ENCODE measurements at regions not wholly inside any gene's neighbourhood (a gene's known extent, or its start where the extent isn't known, plus 50 kb on each side); places are given as distances from the start of the nearest gene placed in this dataset.
A peak's percentile ranks its signal among the peaks of the same experiment; 100 is the strongest.
"Not testable (repeated sequence)": the region's sequence is repeated elsewhere in the genome, so short reads cannot be mapped to it uniquely, and the experiment has no call there.

DNA sequence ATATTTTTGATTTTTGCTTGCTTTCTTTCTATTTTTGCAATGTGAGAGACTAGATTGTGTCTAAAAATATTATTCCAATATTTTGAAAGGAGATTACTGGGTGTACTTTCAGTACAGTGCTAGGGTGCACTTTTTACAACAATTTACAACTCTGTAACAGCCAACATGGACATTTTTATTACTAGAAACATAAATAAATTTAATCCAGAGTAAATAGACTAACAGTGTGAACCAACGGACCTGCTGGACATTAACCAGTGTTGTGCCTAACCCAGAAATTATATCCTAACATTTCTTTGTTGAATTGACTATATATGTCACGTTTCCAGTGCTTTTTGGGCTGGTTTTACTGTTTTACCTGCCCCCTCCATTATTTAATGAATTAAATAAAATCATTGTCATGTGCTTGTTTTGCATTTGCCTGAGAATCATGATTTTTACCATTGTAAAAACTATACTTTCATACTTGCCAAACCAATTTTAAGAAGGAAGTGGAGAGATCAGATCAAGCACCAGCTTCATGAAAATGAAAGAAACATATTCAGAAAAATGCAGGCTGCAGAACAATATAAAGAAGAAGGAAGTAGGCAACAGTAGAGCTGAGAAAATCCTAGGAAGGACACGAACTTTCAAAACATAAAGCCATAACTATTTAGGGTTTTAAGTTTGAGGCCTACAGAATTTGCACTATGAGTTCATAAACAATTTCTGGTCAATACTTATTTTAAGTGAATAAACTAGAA is 400.8 kb upstream of the PIK3R1 start:
- Histone ChIP-seq H3K4me1 (ENCODE audit: insufficient read depth, low read length) (peaks cover 31% of the 10 kb centered on the region), H3K27me3 (ENCODE audit: control insufficient read depth in 1 of 2, insufficient read depth in 2 of 2, low read length in 2 of 2) (no peaks in the 10 kb centered on the region), H3K27ac (ENCODE audit: low read depth, low read length) (no peak overlapping the region), H3K4me3 (ENCODE audit: low read depth in 1 of 2, low read length in 2 of 2) (no peak overlapping the region), H3K9me3 (ENCODE audit: low read length) (no peaks in the 10 kb centered on the region), H3K9ac (ENCODE audit: low read length) (no peak overlapping the region), H3K36me3 (ENCODE audit: insufficient read depth, low read length) (no peaks in the 10 kb centered on the region)

DNA sequence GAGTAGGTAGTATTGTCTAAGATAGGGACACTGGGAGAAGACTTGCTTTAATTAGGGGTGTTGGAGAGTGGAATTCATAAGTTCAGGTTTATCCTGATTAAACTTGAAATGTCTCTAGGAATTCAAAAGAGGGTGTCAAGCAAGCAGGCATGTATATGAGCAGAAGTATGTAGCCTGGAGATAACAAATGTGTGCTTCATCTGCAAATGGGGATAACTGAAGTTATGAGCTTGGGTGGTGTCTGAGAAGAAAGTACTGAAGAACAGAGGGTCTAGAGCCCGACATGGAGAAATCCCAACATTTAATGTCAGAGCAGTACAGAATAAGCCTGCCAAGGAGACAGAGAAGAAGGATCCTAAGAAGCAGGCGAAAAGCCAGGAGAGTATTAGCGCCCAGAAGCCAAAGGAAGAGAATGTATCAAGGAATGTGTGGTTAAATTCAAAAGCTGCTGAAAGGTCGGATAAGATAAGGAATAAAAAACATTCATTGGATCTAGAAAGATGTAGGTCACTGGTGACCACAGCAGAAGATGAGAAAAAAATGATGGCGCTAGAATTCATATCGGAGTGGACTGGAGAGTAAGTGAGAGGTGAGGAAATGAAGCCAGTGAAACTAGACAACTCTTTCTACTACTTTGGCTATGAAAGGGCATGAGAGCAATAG is 401.5 kb upstream of the PIK3R1 start:
- Histone ChIP-seq H3K36me3 (ENCODE audit: insufficient read depth, low read length) (no peaks in the 10 kb centered on the region), H3K4me3 (ENCODE audit: low read depth in 1 of 2, low read length in 2 of 2) (peak overlapping the region in 1 of 2 donors; percentile 19), H3K27me3 (ENCODE audit: control insufficient read depth in 1 of 2, insufficient read depth in 2 of 2, low read length in 2 of 2) (no peaks in the 10 kb centered on the region), H3K9me3 (ENCODE audit: low read length) (no peaks in the 10 kb centered on the region), H3K9ac (ENCODE audit: low read length) (no peak overlapping the region), H3K4me1 (ENCODE audit: insufficient read depth, low read length) (peaks cover 31% of the 10 kb centered on the region), H3K27ac (ENCODE audit: low read depth, low read length) (no peak overlapping the region)

DNA sequence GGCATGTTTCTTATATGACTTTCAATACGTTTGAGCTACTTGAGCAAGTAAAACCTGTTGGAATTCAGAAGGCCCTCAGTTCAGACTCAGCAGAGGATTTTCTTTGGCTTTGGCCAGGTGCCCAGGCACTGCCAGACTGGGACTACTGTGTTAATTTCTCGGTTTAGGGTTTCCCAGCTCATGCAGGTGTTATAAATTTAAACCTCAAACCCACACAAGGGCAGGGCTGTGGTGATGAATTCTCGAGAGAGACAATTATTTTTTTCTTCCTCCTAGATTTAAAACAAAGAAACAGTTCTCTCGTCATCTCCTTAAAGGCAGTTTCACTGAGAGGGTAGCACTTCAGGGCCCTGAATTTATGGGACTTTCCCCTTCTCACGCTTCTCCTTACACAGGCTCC is 406.0 kb upstream of the PIK3R1 start:
- Histone ChIP-seq H3K4me1 (ENCODE audit: insufficient read depth, low read length) (peaks cover 10% of the 10 kb centered on the region), H3K27ac (ENCODE audit: low read depth, low read length) (no peak overlapping the region)

DNA sequence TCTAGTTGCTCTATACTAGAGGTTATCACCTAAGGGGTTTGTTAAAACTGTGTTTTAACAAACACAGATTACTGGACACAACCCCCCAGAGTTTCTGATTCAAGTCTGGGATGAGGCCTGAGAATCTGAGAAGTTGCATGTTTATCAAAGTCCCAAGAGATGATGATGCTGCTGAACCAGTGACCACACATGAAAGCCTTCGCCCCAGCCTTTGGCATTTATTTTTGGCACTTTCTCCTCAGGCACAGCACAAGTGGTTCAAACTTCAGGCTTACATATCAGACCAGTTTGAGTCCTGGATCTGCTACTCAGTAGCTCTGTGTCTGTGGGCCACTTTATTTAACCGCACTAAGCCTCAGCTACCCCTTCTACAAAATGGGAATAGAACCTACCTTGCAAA is 407.2 kb upstream of the PIK3R1 start:
- no peak overlapping the region for H3K4me3 ChIP-seq (ENCODE audit: low read depth in 1 of 2, low read length in 2 of 2)
- no peak overlapping the region for H3K9ac ChIP-seq (ENCODE audit: low read length)
- H3K9me3 ChIP-seq (ENCODE audit: low read length), result no peaks in the 10 kb centered on the region
- H3K27ac ChIP-seq (ENCODE audit: low read depth, low read length), result no peak overlapping the region
- no peaks in the 10 kb centered on the region for H3K4me1 ChIP-seq (ENCODE audit: insufficient read depth, low read length)
- no peaks in the 10 kb centered on the region for H3K27me3 ChIP-seq (ENCODE audit: control insufficient read depth in 1 of 2, insufficient read depth in 2 of 2, low read length in 2 of 2)
- no peaks in the 10 kb centered on the region for H3K36me3 ChIP-seq (ENCODE audit: insufficient read depth, low read length)

More for the DNA sequence above, 406.0 kb upstream of the PIK3R1 start:
- Histone ChIP-seq H3K4me3 (ENCODE audit: low read depth in 1 of 2, low read length in 2 of 2) (no peak overlapping the region), H3K36me3 (ENCODE audit: insufficient read depth, low read length) (no peaks in the 10 kb centered on the region), H3K9ac (ENCODE audit: low read length) (no peak overlapping the region), H3K9me3 (ENCODE audit: low read length) (no peaks in the 10 kb centered on the region), H3K27me3 (ENCODE audit: control insufficient read depth in 1 of 2, insufficient read depth in 2 of 2, low read length in 2 of 2) (no peaks in the 10 kb centered on the region)

DNA sequence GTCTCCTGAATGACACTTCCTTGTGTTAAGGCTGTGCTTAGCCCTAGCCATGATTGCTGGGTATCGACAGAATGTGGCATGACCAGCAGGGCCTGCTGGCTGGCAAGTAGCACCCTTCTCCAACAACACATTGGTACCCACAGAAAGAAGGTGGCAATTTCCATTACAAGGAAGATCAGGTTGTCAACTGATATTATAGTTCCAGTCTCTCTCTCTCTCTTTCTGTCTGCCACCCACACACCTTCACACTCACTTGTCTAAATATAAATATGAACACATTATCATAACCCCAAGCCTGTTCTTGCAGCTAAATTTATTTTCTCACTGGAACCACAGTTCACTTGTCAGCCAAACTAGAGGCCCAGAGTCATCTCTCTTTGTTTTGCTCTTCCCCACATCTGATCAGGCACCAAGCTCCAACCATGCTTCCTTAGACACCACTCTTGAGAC is 408.1 kb upstream of the PIK3R1 start:
- Histone ChIP-seq H3K27me3 (ENCODE audit: control insufficient read depth in 1 of 2, insufficient read depth in 2 of 2, low read length in 2 of 2) (no peaks in the 10 kb centered on the region), H3K9ac (ENCODE audit: low read length) (no peak overlapping the region), H3K4me3 (ENCODE audit: low read depth in 1 of 2, low read length in 2 of 2) (no peak overlapping the region), H3K9me3 (ENCODE audit: low read length) (no peaks in the 10 kb centered on the region), H3K27ac (ENCODE audit: low read depth, low read length) (no peak overlapping the region), H3K36me3 (ENCODE audit: insufficient read depth, low read length) (no peaks in the 10 kb centered on the region), H3K4me1 (ENCODE audit: insufficient read depth, low read length) (no peaks in the 10 kb centered on the region)

DNA sequence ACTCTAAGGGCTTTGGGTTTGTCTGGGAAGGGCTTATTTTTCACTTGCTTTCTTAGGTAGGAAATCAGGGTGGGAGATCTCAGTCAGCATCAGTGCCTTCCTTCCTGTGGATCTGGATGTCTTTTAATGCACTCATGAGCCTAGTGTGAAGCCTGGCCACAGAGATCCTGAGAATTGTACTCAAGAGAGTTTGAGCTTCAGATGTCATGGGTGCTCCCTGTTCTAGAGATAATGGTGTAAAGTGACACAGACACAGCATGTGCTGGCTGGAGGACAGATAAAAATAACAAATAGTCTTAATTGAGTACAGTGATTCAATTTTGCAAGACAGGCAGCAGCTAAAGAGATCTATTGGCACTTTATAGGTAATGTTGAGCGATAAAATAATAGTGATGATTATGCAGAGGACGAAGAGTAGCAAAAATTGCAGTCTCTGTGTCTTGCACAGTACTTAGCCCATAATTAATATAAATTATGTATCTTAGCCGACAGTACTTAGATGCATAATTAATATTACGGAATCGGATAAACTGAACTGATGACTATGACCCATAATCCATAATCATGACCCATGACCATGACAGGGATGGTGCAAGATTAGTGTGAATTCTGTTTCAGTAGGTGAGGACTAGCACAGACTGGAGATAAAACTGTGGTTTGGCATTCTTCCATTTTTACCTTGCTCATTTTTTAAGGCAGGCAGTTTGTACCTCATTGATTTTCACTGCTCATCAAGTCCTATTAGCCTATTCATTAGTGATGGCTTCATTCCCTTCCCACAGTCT is 408.7 kb upstream of the PIK3R1 start:
- H3K4me1 ChIP-seq (ENCODE audit: insufficient read depth, low read length), result no peaks in the 10 kb centered on the region
- no peak overlapping the region for H3K4me3 ChIP-seq (ENCODE audit: low read depth in 1 of 2, low read length in 2 of 2)
- no peak overlapping the region for H3K27ac ChIP-seq (ENCODE audit: low read depth, low read length)
- no peaks in the 10 kb centered on the region for H3K9me3 ChIP-seq (ENCODE audit: low read length)
- no peaks in the 10 kb centered on the region for H3K27me3 ChIP-seq (ENCODE audit: control insufficient read depth in 1 of 2, insufficient read depth in 2 of 2, low read length in 2 of 2)
- no peaks in the 10 kb centered on the region for H3K36me3 ChIP-seq (ENCODE audit: insufficient read depth, low read length)
- H3K9ac ChIP-seq (ENCODE audit: low read length), result no peak overlapping the region

DNA sequence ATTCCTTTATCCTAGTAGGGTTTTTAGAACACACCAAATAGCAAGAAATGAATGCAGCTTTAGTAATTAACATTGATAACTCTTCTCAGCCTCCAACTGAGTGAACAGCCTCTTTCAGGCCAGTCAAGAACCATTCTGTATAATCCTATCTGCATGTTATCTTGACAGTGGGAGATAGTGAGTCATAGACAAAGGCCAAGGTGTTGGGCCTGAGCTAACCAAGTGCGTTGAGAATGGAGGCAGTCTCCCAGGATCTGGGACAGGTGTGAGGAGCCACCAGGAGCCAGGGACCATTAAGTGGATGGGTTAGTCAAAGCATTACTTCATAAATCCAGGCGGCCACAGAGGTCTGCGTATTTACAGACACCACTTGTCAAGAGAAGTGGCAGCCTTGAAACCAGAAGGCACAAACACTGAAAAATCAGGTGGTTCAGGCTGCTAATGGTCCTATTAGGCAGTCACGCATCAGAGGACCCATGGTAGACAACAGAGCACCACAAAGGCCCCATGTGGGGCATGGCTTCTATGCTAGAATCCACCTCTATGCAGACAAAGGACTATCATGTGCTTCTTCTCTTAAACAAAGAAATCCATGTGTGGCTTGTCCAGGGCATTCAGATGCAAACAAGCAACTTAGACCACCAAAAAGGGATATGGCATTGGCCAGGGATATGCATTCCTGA is 409.7 kb upstream of the PIK3R1 start:
- Histone ChIP-seq H3K4me3 (ENCODE audit: low read depth in 1 of 2, low read length in 2 of 2) (no peak overlapping the region), H3K9ac (ENCODE audit: low read length) (no peak overlapping the region), H3K9me3 (ENCODE audit: low read length) (no peaks in the 10 kb centered on the region), H3K36me3 (ENCODE audit: insufficient read depth, low read length) (no peaks in the 10 kb centered on the region), H3K27ac (ENCODE audit: low read depth, low read length) (no peak overlapping the region), H3K4me1 (ENCODE audit: insufficient read depth, low read length) (no peaks in the 10 kb centered on the region), H3K27me3 (ENCODE audit: control insufficient read depth in 1 of 2, insufficient read depth in 2 of 2, low read length in 2 of 2) (no peaks in the 10 kb centered on the region)

DNA sequence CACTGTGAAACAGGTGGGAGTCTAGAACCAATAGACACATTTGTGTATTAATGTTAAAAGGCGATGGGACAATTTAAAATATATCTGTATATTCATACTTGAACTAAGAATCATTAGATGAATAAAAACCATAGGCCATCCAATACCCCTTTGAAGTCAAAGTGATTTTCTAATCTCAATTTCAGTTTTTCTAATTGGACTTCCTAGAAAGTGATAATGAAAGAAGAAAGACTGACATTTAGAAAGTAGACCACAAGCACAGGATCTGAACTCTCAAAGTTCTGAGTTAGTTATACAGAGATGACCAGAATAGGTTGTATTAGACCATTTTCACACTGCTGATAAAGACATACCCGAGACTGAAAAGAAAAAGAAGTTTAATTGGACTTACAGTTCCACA is 412.8 kb upstream of the PIK3R1 start:
- Histone ChIP-seq H3K9ac (ENCODE audit: low read length) (no peak overlapping the region), H3K27ac (ENCODE audit: low read depth, low read length) (no peak overlapping the region), H3K27me3 (ENCODE audit: control insufficient read depth in 1 of 2, insufficient read depth in 2 of 2, low read length in 2 of 2) (no peaks in the 10 kb centered on the region), H3K9me3 (ENCODE audit: low read length) (no peaks in the 10 kb centered on the region), H3K4me3 (ENCODE audit: low read depth in 1 of 2, low read length in 2 of 2) (no peak overlapping the region), H3K4me1 (ENCODE audit: insufficient read depth, low read length) (peaks cover 13% of the 10 kb centered on the region), H3K36me3 (ENCODE audit: insufficient read depth, low read length) (no peaks in the 10 kb centered on the region)

DNA sequence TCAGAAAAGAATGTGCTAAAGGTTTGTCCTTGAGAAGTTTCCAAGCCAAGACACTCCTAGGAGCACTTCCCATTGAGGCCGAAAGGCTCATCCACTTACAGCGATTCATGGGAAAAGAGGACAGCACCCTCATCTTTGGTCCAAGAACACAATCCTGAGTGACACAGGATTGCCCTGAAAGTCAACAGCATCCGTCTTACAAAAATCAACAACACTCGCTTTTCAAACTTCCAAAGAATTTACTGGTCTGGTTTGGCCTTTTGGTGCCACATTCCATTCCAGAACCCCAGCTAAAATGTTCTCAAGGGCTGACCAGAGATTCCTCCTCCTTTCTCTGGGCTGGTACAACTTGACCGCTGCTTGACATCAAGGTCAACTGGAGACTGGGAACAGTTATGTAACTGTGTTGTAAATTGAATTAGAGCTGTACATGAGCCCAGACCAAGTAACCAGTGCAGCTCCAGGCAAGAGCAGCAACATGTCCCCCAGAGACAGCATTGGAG is 415.8 kb upstream of the PIK3R1 start:
- no peak overlapping the region for H3K4me3 ChIP-seq (ENCODE audit: low read depth in 1 of 2, low read length in 2 of 2)
- no peak overlapping the region for H3K9ac ChIP-seq (ENCODE audit: low read length)
- H3K4me1 ChIP-seq (ENCODE audit: insufficient read depth, low read length), result peaks cover 13% of the 10 kb centered on the region
- H3K27me3 ChIP-seq (ENCODE audit: control insufficient read depth in 1 of 2, insufficient read depth in 2 of 2, low read length in 2 of 2), result no peaks in the 10 kb centered on the region
- H3K9me3 ChIP-seq (ENCODE audit: low read length), result no peaks in the 10 kb centered on the region
- H3K36me3 ChIP-seq (ENCODE audit: insufficient read depth, low read length), result no peaks in the 10 kb centered on the region
- H3K27ac ChIP-seq (ENCODE audit: low read depth, low read length), result no peak overlapping the region

DNA sequence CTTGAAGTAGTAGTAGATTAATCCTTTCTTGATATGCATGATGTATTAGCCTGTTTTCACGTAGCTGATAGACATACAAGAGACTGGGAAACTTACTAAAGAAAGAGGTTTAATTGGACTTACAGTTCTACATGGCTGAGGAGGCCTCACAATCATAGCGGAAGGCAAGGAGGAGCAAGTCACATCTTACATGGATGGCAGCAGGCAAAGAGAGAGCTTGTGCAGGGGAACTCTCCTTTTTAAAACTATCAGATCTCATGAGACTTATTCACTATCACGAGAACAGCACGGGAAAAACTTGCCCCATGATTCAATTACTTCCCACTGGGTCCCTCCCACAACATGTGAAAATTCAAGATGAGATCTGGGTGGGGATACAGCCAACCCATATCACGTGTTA is 417.1 kb upstream of the PIK3R1 start:
- H3K4me3 ChIP-seq (ENCODE audit: low read depth in 1 of 2, low read length in 2 of 2); H3K9me3 ChIP-seq (ENCODE audit: low read length); H3K27me3 ChIP-seq (ENCODE audit: control insufficient read depth in 1 of 2, insufficient read depth in 2 of 2, low read length in 2 of 2); H3K36me3 ChIP-seq (ENCODE audit: insufficient read depth, low read length); H3K9ac ChIP-seq (ENCODE audit: low read length): not testable (repeated sequence)
- peaks cover 13% of the 10 kb centered on the region for H3K4me1 ChIP-seq (ENCODE audit: insufficient read depth, low read length)
- peak overlapping the region; percentile 8 for H3K27ac ChIP-seq (ENCODE audit: low read depth, low read length)

Data from muscle layer of colon (tissue), 2 donors.